ENCODE measurements at regions not wholly inside any gene's neighbourhood (a gene's known extent, or its start where the extent isn't known, plus 50 kb on each side); places are given as distances from the start of the nearest gene placed in this dataset.
"Not testable (repeated sequence)": the region's sequence is repeated elsewhere in the genome, so short reads cannot be mapped to it uniquely, and the experiment has no call there.

DNA sequence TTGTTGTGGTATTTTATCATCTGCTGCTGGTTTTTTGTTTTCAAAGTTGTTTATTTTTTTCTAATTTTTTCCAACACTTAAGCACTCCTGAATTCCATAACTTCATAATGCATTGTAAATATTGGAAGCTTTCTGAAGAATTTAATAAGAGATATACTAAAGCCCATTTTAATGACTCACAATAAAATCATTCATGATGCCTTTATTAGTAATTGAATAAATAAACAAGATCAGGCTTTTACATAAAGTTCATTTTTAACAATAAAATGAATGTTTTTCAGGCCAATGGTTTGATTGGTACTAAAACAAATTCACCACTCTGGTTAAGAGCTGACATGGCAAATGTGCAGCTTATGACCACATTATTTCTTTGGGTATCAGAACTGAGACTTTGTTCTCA lies 408.2 kb upstream of the SMIM31 start:
- no peak for DNase-seq
- intact Hi-C loops (cut with micrococcal nuclease): no loop called here

GRCh38 chr4:164350061-164350460 lies 403.9 kb upstream of the SMIM31 start:
- no peaks in the 10 kb centered on the region for H3K4me1 Mint-ChIP-seq
- no peak for DNase-seq
- no peaks in the 10 kb centered on the region for H3K9me3 Mint-ChIP-seq
- intact Hi-C loops (cut with micrococcal nuclease): no loop called here
- H3K27me3 Mint-ChIP-seq: no peaks in the 10 kb centered on the region
- no peak overlapping the region for H3K4me3 Mint-ChIP-seq
- no peak overlapping the region for H3K27ac Mint-ChIP-seq
- no peaks in the 10 kb centered on the region for H3K36me3 Mint-ChIP-seq (ENCODE audit: low read depth)

More for the DNA sequence above, 408.2 kb upstream of the SMIM31 start:
- no peak overlapping the region for H3K27ac Mint-ChIP-seq
- H3K36me3 Mint-ChIP-seq (ENCODE audit: low read depth): no peaks in the 10 kb centered on the region
- H3K4me3 Mint-ChIP-seq: no peak overlapping the region
- H3K9me3 Mint-ChIP-seq: no peaks in the 10 kb centered on the region
- H3K27me3 Mint-ChIP-seq: no peaks in the 10 kb centered on the region
- no peaks in the 10 kb centered on the region for H3K4me1 Mint-ChIP-seq

DNA sequence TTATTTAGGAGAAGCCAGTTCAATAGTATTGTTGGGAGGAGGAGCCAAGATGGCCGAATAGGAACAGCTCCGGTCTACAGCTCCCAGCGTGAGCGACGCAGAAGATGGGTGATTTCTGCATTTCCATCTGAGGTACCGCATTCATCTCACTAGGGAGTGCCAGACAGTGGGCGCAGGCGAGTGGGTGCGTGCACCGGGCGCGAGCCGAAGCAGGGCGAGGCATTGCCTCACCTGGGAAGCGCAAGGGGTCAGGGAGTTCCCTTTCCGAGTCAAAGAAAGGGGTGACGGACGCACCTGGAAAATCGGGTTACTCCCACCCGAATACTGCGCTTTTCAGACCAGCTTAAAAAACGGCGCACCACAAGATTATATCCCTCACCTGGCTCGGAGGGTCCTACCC lies 403.2 kb upstream of the SMIM31 start:
- H3K4me1 Mint-ChIP-seq; H3K4me3 Mint-ChIP-seq; DNase-seq; H3K27me3 Mint-ChIP-seq; H3K27ac Mint-ChIP-seq; intact Hi-C loops (cut with micrococcal nuclease); H3K36me3 Mint-ChIP-seq (ENCODE audit: low read depth); H3K9me3 Mint-ChIP-seq: not testable (repeated sequence)

- no peak for DNase-seq
- intact Hi-C loops (cut with micrococcal nuclease): no loop called here
- Mint-ChIP-seq H3K4me3 (no peak overlapping the region), H3K27ac (no peak overlapping the region), H3K9me3 (peaks cover 3% of the 10 kb centered on the region), H3K4me1 (no peaks in the 10 kb centered on the region), H3K27me3 (no peaks in the 10 kb centered on the region), H3K36me3 (ENCODE audit: low read depth) (no peaks in the 10 kb centered on the region)
Measured at GRCh38 chr4:164357957-164358356, 396.0 kb upstream of the SMIM31 start.

GRCh38 chr4:164358400-164358799 lies 395.5 kb upstream of the SMIM31 start:
- Mint-ChIP-seq H3K9me3 (peaks cover 3% of the 10 kb centered on the region), H3K27ac (no peak overlapping the region), H3K4me1 (no peaks in the 10 kb centered on the region), H3K36me3 (ENCODE audit: low read depth) (no peaks in the 10 kb centered on the region), H3K27me3 (no peaks in the 10 kb centered on the region), H3K4me3 (no peak overlapping the region)
- intact Hi-C loops (cut with micrococcal nuclease): no loop called here
- no peak for DNase-seq

GRCh38 chr4:164359881-164360280 lies 394.1 kb upstream of the SMIM31 start:
- H3K9me3 Mint-ChIP-seq: peaks cover 3% of the 10 kb centered on the region

DNA sequence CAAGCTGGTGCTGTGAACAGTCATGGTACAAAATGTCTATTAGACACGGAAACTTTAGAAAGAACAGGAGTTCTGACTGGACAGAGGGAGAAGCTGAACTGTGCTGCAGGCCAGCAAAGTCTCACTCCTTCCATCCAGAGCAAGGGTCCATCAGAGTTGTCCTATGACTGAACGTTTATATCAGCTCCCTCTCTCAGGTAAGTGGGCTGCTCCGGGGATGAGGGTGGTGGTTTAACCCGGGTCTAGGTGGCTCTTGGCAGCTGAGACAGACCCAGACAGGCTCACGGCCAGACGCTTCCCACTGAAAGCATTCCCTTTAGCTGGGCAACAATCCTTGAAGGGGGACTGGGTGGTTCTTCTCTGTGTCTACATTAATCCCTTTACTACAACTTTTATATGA lies 385.0 kb upstream of the SMIM31 start:
- Mint-ChIP-seq H3K9me3 (no peaks in the 10 kb centered on the region), H3K27ac (no peak overlapping the region), H3K27me3 (no peaks in the 10 kb centered on the region), H3K36me3 (ENCODE audit: low read depth) (no peaks in the 10 kb centered on the region), H3K4me1 (no peaks in the 10 kb centered on the region), H3K4me3 (no peak overlapping the region)
- intact Hi-C loops (cut with micrococcal nuclease): no loop called here
- DNase-seq: no peak

More at GRCh38 chr4:164359881-164360280, 394.1 kb upstream of the SMIM31 start:
- Mint-ChIP-seq H3K36me3 (ENCODE audit: low read depth) (no peaks in the 10 kb centered on the region), H3K27ac (no peak overlapping the region), H3K4me1 (no peaks in the 10 kb centered on the region), H3K4me3 (no peak overlapping the region), H3K27me3 (no peaks in the 10 kb centered on the region)
- intact Hi-C loops (cut with micrococcal nuclease): no loop called here
- DNase-seq: no peak

DNA sequence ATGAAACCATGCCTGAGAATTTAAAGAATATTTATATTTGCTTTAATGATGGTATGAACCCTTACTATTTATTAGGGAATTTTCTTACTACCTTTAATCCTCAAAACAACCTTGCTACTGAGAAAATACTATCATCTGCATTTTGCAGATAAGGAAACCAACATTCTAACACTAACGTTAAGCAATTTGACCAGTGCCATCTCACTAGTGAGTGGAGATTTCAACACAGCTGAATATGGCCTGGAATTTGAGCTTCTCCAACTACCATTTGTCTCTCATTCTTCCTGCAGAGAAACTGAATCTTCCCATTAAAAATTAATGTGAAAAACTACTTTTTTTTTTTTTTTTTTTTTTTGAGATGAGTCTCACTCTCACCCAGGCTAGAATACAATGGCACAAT lies 380.9 kb upstream of the SMIM31 start:
- intact Hi-C loops (cut with micrococcal nuclease): no loop called here
- H3K9me3 Mint-ChIP-seq: no peaks in the 10 kb centered on the region
- no peak for DNase-seq
- no peaks in the 10 kb centered on the region for H3K36me3 Mint-ChIP-seq (ENCODE audit: low read depth)
- no peak overlapping the region for H3K4me3 Mint-ChIP-seq
- H3K27me3 Mint-ChIP-seq: no peaks in the 10 kb centered on the region
- H3K4me1 Mint-ChIP-seq: no peaks in the 10 kb centered on the region
- no peak overlapping the region for H3K27ac Mint-ChIP-seq

DNA sequence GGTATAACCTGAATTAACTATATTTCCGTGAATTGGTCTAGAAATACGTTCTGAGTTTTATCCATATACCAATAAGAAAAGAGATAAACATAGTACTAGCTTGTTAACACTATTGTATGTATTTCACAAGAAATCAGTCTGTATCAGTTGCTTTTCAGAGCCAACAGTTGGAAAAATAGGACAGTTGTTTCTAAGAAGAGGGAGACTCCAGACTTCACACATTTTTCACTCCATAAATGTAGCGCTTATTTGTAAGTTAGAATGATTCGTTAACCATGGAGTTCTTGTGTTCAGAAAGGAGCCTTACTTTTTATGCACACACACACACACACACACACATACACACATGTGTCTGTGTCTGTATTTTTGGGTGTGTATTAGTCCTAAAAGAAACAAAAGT lies 376.7 kb upstream of the SMIM31 start:
- H3K36me3 Mint-ChIP-seq (ENCODE audit: low read depth): no peaks in the 10 kb centered on the region
- no peak for DNase-seq
- intact Hi-C loops (cut with micrococcal nuclease): no loop called here
- H3K27ac Mint-ChIP-seq: no peak overlapping the region
- no peaks in the 10 kb centered on the region for H3K9me3 Mint-ChIP-seq
- no peak overlapping the region for H3K4me3 Mint-ChIP-seq
- H3K27me3 Mint-ChIP-seq: no peaks in the 10 kb centered on the region
- no peaks in the 10 kb centered on the region for H3K4me1 Mint-ChIP-seq

- H3K4me1 Mint-ChIP-seq: no peaks in the 10 kb centered on the region
- H3K4me3 Mint-ChIP-seq: no peak overlapping the region
- no peak overlapping the region for H3K27ac Mint-ChIP-seq
- peaks cover 9% of the 10 kb centered on the region for H3K27me3 Mint-ChIP-seq
- intact Hi-C loops (cut with micrococcal nuclease): no loop called here
- no peak for DNase-seq
- H3K36me3 Mint-ChIP-seq (ENCODE audit: low read depth): no peaks in the 10 kb centered on the region
- no peaks in the 10 kb centered on the region for H3K9me3 Mint-ChIP-seq
Measured at GRCh38 chr4:164378361-164378760, 375.6 kb upstream of the SMIM31 start.

GRCh38 chr4:164379694-164380093 lies 374.2 kb upstream of the SMIM31 start:
- H3K27ac Mint-ChIP-seq: no peak overlapping the region
- H3K9me3 Mint-ChIP-seq: no peaks in the 10 kb centered on the region
- H3K27me3 Mint-ChIP-seq: peaks cover 15% of the 10 kb centered on the region
- intact Hi-C loops (cut with micrococcal nuclease): no loop called here
- H3K4me1 Mint-ChIP-seq: no peaks in the 10 kb centered on the region
- no peaks in the 10 kb centered on the region for H3K36me3 Mint-ChIP-seq (ENCODE audit: low read depth)
- H3K4me3 Mint-ChIP-seq: no peak overlapping the region
- DNase-seq: no peak

DNA sequence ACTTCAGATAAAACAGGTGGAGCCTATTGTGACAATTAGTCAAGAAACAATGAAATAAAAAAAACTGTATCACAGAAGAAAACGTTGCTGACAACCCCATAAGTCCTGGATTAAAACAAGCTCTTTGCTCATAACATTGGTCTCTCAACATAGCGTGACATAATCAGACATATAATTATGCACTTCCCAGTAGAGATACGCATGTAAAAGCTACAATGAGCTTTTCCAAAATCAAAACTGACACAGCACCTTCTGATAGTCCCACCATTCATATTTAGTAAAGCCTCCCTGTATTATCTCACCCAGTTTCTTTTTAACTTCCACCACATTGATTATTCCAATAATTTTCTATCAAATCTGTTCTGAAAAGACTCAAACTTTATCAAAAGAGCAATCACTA lies 372.1 kb upstream of the SMIM31 start:
- Mint-ChIP-seq H3K27me3 (peaks cover 16% of the 10 kb centered on the region), H3K4me3 (no peak overlapping the region), H3K4me1 (no peaks in the 10 kb centered on the region), H3K27ac (no peak overlapping the region), H3K36me3 (ENCODE audit: low read depth) (no peaks in the 10 kb centered on the region), H3K9me3 (no peaks in the 10 kb centered on the region)
- intact Hi-C loops (cut with micrococcal nuclease): no loop called here
- DNase-seq: no peak

DNA sequence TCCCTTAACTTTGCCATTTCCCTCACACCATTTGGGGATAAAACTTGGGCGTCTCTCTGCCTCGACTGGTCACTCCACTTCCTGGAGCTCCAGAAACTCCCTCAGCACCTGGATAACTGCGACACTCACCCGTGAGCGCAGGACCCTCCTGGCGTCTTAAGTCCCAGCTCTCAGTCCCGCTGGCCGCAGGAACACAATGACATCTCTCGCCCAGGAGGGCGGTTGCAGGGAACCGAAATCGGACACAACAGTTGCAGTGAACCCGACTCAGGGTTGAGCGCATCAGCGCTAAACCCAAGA lies 370.9 kb upstream of the SMIM31 start:
- Mint-ChIP-seq H3K4me3 (no peak overlapping the region), H3K4me1 (no peaks in the 10 kb centered on the region), H3K27ac (no peak overlapping the region), H3K27me3 (peaks cover 16% of the 10 kb centered on the region), H3K9me3 (no peaks in the 10 kb centered on the region), H3K36me3 (ENCODE audit: low read depth) (no peaks in the 10 kb centered on the region)
- intact Hi-C loops (cut with micrococcal nuclease): no loop called here
- DNase-seq: no peak

GRCh38 chr4:164383358-164384220 lies 370.3 kb upstream of the SMIM31 start:
- intact Hi-C loops (cut with micrococcal nuclease): no loop called here
- H3K27ac Mint-ChIP-seq: no peak overlapping the region
- H3K36me3 Mint-ChIP-seq (ENCODE audit: low read depth): no peaks in the 10 kb centered on the region
- H3K27me3 Mint-ChIP-seq: peaks cover 16% of the 10 kb centered on the region
- H3K4me3 Mint-ChIP-seq: no peak overlapping the region
- no peaks in the 10 kb centered on the region for H3K4me1 Mint-ChIP-seq
- H3K9me3 Mint-ChIP-seq: no peaks in the 10 kb centered on the region
- no peak for DNase-seq

- intact Hi-C loops (cut with micrococcal nuclease): no loop called here
Measured at GRCh38 chr4:164384416-164384815, 369.5 kb upstream of the SMIM31 start.

More at GRCh38 chr4:164384416-164384815, 369.5 kb upstream of the SMIM31 start:
- Mint-ChIP-seq H3K27me3 (peaks cover 16% of the 10 kb centered on the region), H3K36me3 (ENCODE audit: low read depth) (no peaks in the 10 kb centered on the region), H3K4me1 (no peaks in the 10 kb centered on the region), H3K4me3 (no peak overlapping the region), H3K27ac (no peak overlapping the region), H3K9me3 (no peaks in the 10 kb centered on the region)
- DNase-seq: no peak

All from activated CD4-positive, alpha-beta T cell treated with anti-CD3 and anti-CD28 coated beads, Interleukin-2, amount 10 ng/mL, durations not matched to agents 24 days and 14 days (primary cell).